HepG2 (cell line): ENCODE measurements at regions not wholly inside any gene's neighbourhood (a gene's known extent, or its start where the extent isn't known, plus 50 kb on each side); places are given as distances from the start of the nearest gene placed in this dataset.
A peak's percentile ranks its signal among the peaks of the same experiment; 100 is the strongest.

ENCODE experiments used
- FOXO1 ChIP-seq: sonication (generic); formaldehyde crosslinking; IDR thresholded peaks from 2 replicates; pipeline ENCODE4 v1.4.0; 2020; ENCODE audit warnings: missing genetic modification reagents
- GTF2F1 ChIP-seq: fragments of 150-350 bp; IDR thresholded peaks from 2 replicates; pipeline ENCODE4 v1.6.1; 2014; ENCODE audit warnings: low read length
- HHEX ChIP-seq: IDR thresholded peaks from 2 replicates; pipeline ENCODE4 v1.6.1; 2016; ENCODE audit warnings: control low read depth
- HNRNPL ChIP-seq: fragments of 200-400 bp; formaldehyde crosslinking; IDR thresholded peaks from 2 replicates; pipeline ENCODE4 v1.6.1; 2017; ENCODE audit warnings: mild to moderate bottlenecking, low read depth, low read length
- MED13 ChIP-seq: sonication (generic); formaldehyde crosslinking; IDR thresholded peaks from 2 replicates; pipeline ENCODE4 v1.5.0; 2020; ENCODE audit warnings: missing genetic modification reagents
- NAIF1 ChIP-seq: sonication (generic); formaldehyde crosslinking; IDR thresholded peaks from 2 replicates; pipeline ENCODE4 v1.5.0; 2020; ENCODE audit warnings: mild to moderate bottlenecking, missing genetic modification reagents, borderline replicate concordance
- NR1H2 ChIP-seq: sonication (generic); formaldehyde crosslinking; IDR thresholded peaks from 2 replicates; pipeline ENCODE4 v1.8.1; 2022; ENCODE audit warnings: low read depth, missing genetic modification reagents, borderline replicate concordance
- PTBP1 ChIP-seq: fragments of 200-400 bp; formaldehyde crosslinking; IDR thresholded peaks from 2 replicates; pipeline ENCODE4 v1.6.1; 2018; ENCODE audit warnings: low read length, low read depth; ENCODE audit not compliant: poor library complexity, severe bottlenecking
- SAP130 ChIP-seq: IDR thresholded peaks from 2 replicates; pipeline ENCODE4 v1.6.1; 2016; ENCODE audit warnings: low read depth
- TBX3 ChIP-seq: fragments of 450-650 bp; IDR thresholded peaks from 2 replicates; pipeline ENCODE4 v1.6.1; 2017; ENCODE audit warnings: antibody characterized with exemption, mild to moderate bottlenecking, inconsistent platforms, borderline replicate concordance
- WIZ ChIP-seq: sonication (generic); formaldehyde crosslinking; IDR thresholded peaks from 2 replicates; pipeline ENCODE4 v1.5.1; 2020; ENCODE audit warnings: mild to moderate bottlenecking, missing genetic modification reagents
- ZEB1 ChIP-seq: IDR thresholded peaks from 2 replicates; pipeline ENCODE4 v1.6.1; 2012; ENCODE audit warnings: mild to moderate bottlenecking, low read depth, inconsistent platforms; ENCODE audit not compliant: insufficient replicate concordance
- ZFAT ChIP-seq: sonication (generic); formaldehyde crosslinking; conservative IDR thresholded peaks from 2 replicates; pipeline ENCODE4 v1.8.1; 2023; ENCODE audit warnings: missing genetic modification reagents, inconsistent platforms
- ZFYVE20 ChIP-seq: sonication (generic); formaldehyde crosslinking; IDR thresholded peaks from 2 replicates; pipeline ENCODE4 v1.8.0; 2023; ENCODE audit warnings: low read depth, mild to moderate bottlenecking, moderate library complexity, missing genetic modification reagents, borderline replicate concordance
- ZNF501 ChIP-seq: sonication (generic); formaldehyde crosslinking; IDR thresholded peaks from 2 replicates; pipeline ENCODE4 v1.5.1; 2020; ENCODE audit warnings: mild to moderate bottlenecking, moderate library complexity, missing genetic modification reagents
- ZNF839 ChIP-seq: sonication (generic); formaldehyde crosslinking; IDR thresholded peaks from 2 replicates; pipeline ENCODE4 v1.4.0; 2020; ENCODE audit warnings: missing genetic modification reagents, mild to moderate bottlenecking, borderline replicate concordance
- ZSCAN9 ChIP-seq: IDR thresholded peaks from 2 replicates; pipeline ENCODE4 v1.6.1; 2016; ENCODE audit warnings: borderline replicate concordance
- TF ChIP-seq, protein P1 (sequence below): sonication (generic); formaldehyde crosslinking; IDR thresholded peaks from 2 replicates; pipeline ENCODE4 v1.4.0; 2020; ENCODE audit warnings: missing genetic modification reagents
- TF ChIP-seq, protein P2 (sequence below): sonication (generic); formaldehyde crosslinking; IDR thresholded peaks from 2 replicates; pipeline ENCODE4 v1.5.1; 2020; ENCODE audit warnings: missing genetic modification reagents, mild to moderate bottlenecking, borderline replicate concordance

DNA sequence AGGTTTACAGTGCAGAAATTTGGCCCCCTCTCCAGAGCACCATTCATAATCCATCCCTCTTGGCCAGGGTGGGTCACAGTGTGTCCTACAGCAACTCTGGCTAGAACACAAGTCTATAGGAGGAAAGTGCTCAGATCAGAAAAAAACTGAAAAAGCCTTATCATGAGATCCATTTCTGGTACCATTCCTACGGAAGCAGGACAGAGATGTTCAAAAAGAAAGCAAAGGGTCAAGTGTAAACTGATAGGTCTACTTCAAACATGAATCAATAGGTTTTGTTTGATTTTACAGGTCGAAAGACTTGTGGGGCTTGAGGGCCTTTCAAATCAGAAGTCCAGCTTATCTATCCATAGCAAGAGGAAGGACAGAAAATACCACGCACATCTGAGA lies 326.4 kb downstream of the SOX9 start (continued):
- TF ChIP-seq, protein P1, sequence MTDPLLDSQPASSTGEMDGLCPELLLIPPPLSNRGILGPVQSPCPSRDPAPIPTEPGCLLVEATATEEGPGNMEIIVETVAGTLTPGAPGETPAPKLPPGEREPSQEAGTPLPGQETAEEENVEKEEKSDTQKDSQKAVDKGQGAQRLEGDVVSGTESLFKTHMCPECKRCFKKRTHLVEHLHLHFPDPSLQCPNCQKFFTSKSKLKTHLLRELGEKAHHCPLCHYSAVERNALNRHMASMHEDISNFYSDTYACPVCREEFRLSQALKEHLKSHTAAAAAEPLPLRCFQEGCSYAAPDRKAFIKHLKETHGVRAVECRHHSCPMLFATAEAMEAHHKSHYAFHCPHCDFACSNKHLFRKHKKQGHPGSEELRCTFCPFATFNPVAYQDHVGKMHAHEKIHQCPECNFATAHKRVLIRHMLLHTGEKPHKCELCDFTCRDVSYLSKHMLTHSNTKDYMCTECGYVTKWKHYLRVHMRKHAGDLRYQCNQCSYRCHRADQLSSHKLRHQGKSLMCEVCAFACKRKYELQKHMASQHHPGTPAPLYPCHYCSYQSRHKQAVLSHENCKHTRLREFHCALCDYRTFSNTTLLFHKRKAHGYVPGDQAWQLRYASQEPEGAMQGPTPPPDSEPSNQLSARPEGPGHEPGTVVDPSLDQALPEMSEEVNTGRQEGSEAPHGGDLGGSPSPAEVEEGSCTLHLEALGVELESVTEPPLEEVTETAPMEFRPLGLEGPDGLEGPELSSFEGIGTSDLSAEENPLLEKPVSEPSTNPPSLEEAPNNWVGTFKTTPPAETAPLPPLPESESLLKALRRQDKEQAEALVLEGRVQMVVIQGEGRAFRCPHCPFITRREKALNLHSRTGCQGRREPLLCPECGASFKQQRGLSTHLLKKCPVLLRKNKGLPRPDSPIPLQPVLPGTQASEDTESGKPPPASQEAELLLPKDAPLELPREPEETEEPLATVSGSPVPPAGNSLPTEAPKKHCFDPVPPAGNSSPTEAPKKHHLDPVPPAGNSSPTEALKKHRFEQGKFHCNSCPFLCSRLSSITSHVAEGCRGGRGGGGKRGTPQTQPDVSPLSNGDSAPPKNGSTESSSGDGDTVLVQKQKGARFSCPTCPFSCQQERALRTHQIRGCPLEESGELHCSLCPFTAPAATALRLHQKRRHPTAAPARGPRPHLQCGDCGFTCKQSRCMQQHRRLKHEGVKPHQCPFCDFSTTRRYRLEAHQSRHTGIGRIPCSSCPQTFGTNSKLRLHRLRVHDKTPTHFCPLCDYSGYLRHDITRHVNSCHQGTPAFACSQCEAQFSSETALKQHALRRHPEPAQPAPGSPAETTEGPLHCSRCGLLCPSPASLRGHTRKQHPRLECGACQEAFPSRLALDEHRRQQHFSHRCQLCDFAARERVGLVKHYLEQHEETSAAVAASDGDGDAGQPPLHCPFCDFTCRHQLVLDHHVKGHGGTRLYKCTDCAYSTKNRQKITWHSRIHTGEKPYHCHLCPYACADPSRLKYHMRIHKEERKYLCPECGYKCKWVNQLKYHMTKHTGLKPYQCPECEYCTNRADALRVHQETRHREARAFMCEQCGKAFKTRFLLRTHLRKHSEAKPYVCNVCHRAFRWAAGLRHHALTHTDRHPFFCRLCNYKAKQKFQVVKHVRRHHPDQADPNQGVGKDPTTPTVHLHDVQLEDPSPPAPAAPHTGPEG (CRISPR knock-in tag): peak; percentile 28; the same call in 1 of the 2 replicates
- TF ChIP-seq NAIF1 (CRISPR knock-in tag): peak; percentile 66
- TF ChIP-seq HHEX (CRISPR knock-in tag): peak; percentile 94
- peak; percentile 81; the same call in 1 of the 2 replicates for TF ChIP-seq TBX3
- no peak for TF ChIP-seq WIZ (CRISPR knock-in tag)
- TF ChIP-seq PTBP1: no peak
- TF ChIP-seq, protein P2, sequence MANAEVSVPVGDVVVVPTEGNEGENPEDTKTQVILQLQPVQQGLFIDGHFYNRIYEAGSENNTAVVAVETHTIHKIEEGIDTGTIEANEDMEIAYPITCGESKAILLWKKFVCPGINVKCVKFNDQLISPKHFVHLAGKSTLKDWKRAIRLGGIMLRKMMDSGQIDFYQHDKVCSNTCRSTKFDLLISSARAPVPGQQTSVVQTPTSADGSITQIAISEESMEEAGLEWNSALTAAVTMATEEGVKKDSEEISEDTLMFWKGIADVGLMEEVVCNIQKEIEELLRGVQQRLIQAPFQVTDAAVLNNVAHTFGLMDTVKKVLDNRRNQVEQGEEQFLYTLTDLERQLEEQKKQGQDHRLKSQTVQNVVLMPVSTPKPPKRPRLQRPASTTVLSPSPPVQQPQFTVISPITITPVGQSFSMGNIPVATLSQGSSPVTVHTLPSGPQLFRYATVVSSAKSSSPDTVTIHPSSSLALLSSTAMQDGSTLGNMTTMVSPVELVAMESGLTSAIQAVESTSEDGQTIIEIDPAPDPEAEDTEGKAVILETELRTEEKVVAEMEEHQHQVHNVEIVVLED (CRISPR knock-in tag): no peak
- peak; percentile 43; the same call in 1 of the 2 replicates for TF ChIP-seq ZSCAN9 (CRISPR knock-in tag)
- peak; percentile 80 for TF ChIP-seq SAP130 (CRISPR knock-in tag)
- TF ChIP-seq NR1H2: no peak
- no peak for TF ChIP-seq ZNF839 (CRISPR knock-in tag)
- no peak for TF ChIP-seq ZFAT (CRISPR knock-in tag)
- TF ChIP-seq GTF2F1: no peak
- no peak for TF ChIP-seq HNRNPL
- TF ChIP-seq ZEB1: peak; percentile 56
- peak; percentile 62; the same call in 1 of the 2 replicates for TF ChIP-seq FOXO1
- TF ChIP-seq ZNF501 (CRISPR knock-in tag): no peak
- TF ChIP-seq MED13: peak; percentile 78; the same call in 1 of the 2 replicates
- TF ChIP-seq ZFYVE20 (CRISPR knock-in tag): no peak
